ENCODE measurements at regions not wholly inside any gene's neighbourhood (a gene's known extent, or its start where the extent isn't known, plus 50 kb on each side); places are given as distances from the start of the nearest gene placed in this dataset.

- intact Hi-C loops (cut with micrococcal nuclease), result no loop called here
- Mint-ChIP-seq H3K4me1 (ENCODE audit: insufficient read depth, unreplicated experiment) (no peaks in the 10 kb centered on the region), H3K27me3 (ENCODE audit: insufficient read depth, unreplicated experiment) (peaks cover 85% of the 10 kb centered on the region), H3K36me3 (ENCODE audit: insufficient read depth, unreplicated experiment) (no peaks in the 10 kb centered on the region), H3K27ac (ENCODE audit: low read depth, unreplicated experiment) (no peak overlapping the region), H3K9me3 (ENCODE audit: unreplicated experiment) (no peaks in the 10 kb centered on the region), H3K4me3 (ENCODE audit: unreplicated experiment) (no peak overlapping the region)
- POLR2A ChIA-PET, result no interaction called here
- no TSS peak for BruUV-seq (replicated peaks)
- no peak for DNase-seq (ENCODE audit: unreplicated experiment)
- TF ChIP-seq CTCF (IDR thresholded peaks at IDR 0.05; ENCODE audit: unreplicated experiment), result no peak
- CTCF ChIA-PET, result interaction anchor here (1.4 kb wide), 1 partner anchor 16 kb away, joined by 3 read pairs; no protein-coding TSS in a partner anchor
These were observed 196.7 kb upstream of the CDH4 start for GRCh38 chr20:61055180-61056010.

GRCh38 chr20:61056116-61056515 is 195.9 kb upstream of the CDH4 start:
- H3K9me3 Mint-ChIP-seq (ENCODE audit: unreplicated experiment), result no peaks in the 10 kb centered on the region
- no peak overlapping the region for H3K27ac Mint-ChIP-seq (ENCODE audit: low read depth, unreplicated experiment)
- H3K4me3 Mint-ChIP-seq (ENCODE audit: unreplicated experiment), result no peak overlapping the region
- no peak for TF ChIP-seq CTCF (IDR thresholded peaks at IDR 0.05; ENCODE audit: unreplicated experiment)
- peaks cover 92% of the 10 kb centered on the region for H3K27me3 Mint-ChIP-seq (ENCODE audit: insufficient read depth, unreplicated experiment)
- ChIA-PET POLR2A (no interaction called here), CTCF (interaction anchor here (0.6 to 1.4 kb wide), 2 partner anchors 17 to 677 kb away, joined by 3 read pairs; no protein-coding TSS in a partner anchor)
- no TSS peak for BruUV-seq (replicated peaks)
- no peaks in the 10 kb centered on the region for H3K36me3 Mint-ChIP-seq (ENCODE audit: insufficient read depth, unreplicated experiment)
- H3K4me1 Mint-ChIP-seq (ENCODE audit: insufficient read depth, unreplicated experiment), result no peaks in the 10 kb centered on the region
- intact Hi-C loops (cut with micrococcal nuclease), result no loop called here
- no peak for DNase-seq (ENCODE audit: unreplicated experiment)

- TF ChIP-seq CTCF (IDR thresholded peaks at IDR 0.05; ENCODE audit: unreplicated experiment), result no peak
- DNase-seq (ENCODE audit: unreplicated experiment), result no peak
- H3K27ac Mint-ChIP-seq (ENCODE audit: low read depth, unreplicated experiment), result no peak overlapping the region
- no peaks in the 10 kb centered on the region for H3K9me3 Mint-ChIP-seq (ENCODE audit: unreplicated experiment)
- H3K27me3 Mint-ChIP-seq (ENCODE audit: insufficient read depth, unreplicated experiment), result peaks cover 97% of the 10 kb centered on the region
- POLR2A ChIA-PET, result no interaction called here
- CTCF ChIA-PET, result interaction anchor here (0.6 kb wide), 1 partner anchor 678 kb away, joined by 3 read pairs; no protein-coding TSS in a partner anchor
- no peak overlapping the region for H3K4me3 Mint-ChIP-seq (ENCODE audit: unreplicated experiment)
- H3K4me1 Mint-ChIP-seq (ENCODE audit: insufficient read depth, unreplicated experiment), result no peaks in the 10 kb centered on the region
- no TSS peak for BruUV-seq (replicated peaks)
- intact Hi-C loops (cut with micrococcal nuclease), result no loop called here
- H3K36me3 Mint-ChIP-seq (ENCODE audit: insufficient read depth, unreplicated experiment), result no peaks in the 10 kb centered on the region
These were observed 195.2 kb upstream of the CDH4 start for GRCh38 chr20:61056627-61057442.

- no peaks in the 10 kb centered on the region for H3K4me1 Mint-ChIP-seq (ENCODE audit: insufficient read depth, unreplicated experiment)
These were observed 194.5 kb upstream of the CDH4 start for GRCh38 chr20:61057443-61058121.

More at GRCh38 chr20:61057443-61058121, 194.5 kb upstream of the CDH4 start:
- BruUV-seq (replicated peaks), result no TSS peak
- intact Hi-C loops (cut with micrococcal nuclease), result no loop called here
- Mint-ChIP-seq H3K4me3 (ENCODE audit: unreplicated experiment) (no peak overlapping the region), H3K9me3 (ENCODE audit: unreplicated experiment) (no peaks in the 10 kb centered on the region), H3K36me3 (ENCODE audit: insufficient read depth, unreplicated experiment) (no peaks in the 10 kb centered on the region), H3K27me3 (ENCODE audit: insufficient read depth, unreplicated experiment) (peaks cover 97% of the 10 kb centered on the region), H3K27ac (ENCODE audit: low read depth, unreplicated experiment) (no peak overlapping the region)
- POLR2A ChIA-PET, result no interaction called here
- no peak for DNase-seq (ENCODE audit: unreplicated experiment)
- CTCF ChIA-PET, result no interaction called here
- no peak for TF ChIP-seq CTCF (IDR thresholded peaks at IDR 0.05; ENCODE audit: unreplicated experiment)
